Hepatocyte (in vitro differentiated cells): ENCODE measurements at regions not wholly inside any gene's neighbourhood (a gene's known extent, or its start where the extent isn't known, plus 50 kb on each side); places are given as distances from the start of the nearest gene placed in this dataset.

Experiments used
- DNase-seq: peaks from one replicate; pipeline ENCODE4 v3.0.0-alpha.2; 2016; ENCODE audit warnings: low spot score
- H2AFZ ChIP-seq: fragments of 200-600 bp; sonication (generic); 2 replicates; pipeline ENCODE4 v1.6.0; 2016; ENCODE audit warnings: antibody characterized with exemption, mild to moderate bottlenecking
- H3K27ac ChIP-seq: fragments of 200-600 bp; sonication (generic); 2 replicates; pipeline ENCODE4 v1.5.1; 2016; ENCODE audit warnings: mild to moderate bottlenecking
- H3K27me3 ChIP-seq: fragments of 200-600 bp; sonication (generic); 2 replicates; pipeline ENCODE4 v1.6.1; 2016
- H3K36me3 ChIP-seq: fragments of 200-600 bp; sonication (generic); replicated peaks from 2 replicates; pipeline ENCODE4 v1.5.1; 2016; ENCODE audit warnings: low read depth; ENCODE audit not compliant: insufficient read depth
- H3K4me1 ChIP-seq: fragments of 200-600 bp; sonication (generic); 2 replicates; pipeline ENCODE4 v1.5.1; 2016; ENCODE audit warnings: mild to moderate bottlenecking, moderate library complexity; ENCODE audit not compliant: insufficient read depth
- H3K4me2 ChIP-seq: fragments of 200-600 bp; sonication (generic); 2 replicates; pipeline ENCODE4 v1.6.0; 2016
- H3K4me3 ChIP-seq: fragments of 200-600 bp; sonication (generic); 2 replicates; pipeline ENCODE4 v1.5.1; 2016; ENCODE audit warnings: mild to moderate bottlenecking
- H3K79me2 ChIP-seq: fragments of 200-600 bp; sonication (generic); 2 replicates; pipeline ENCODE4 v1.6.0; 2017; ENCODE audit warnings: mild to moderate bottlenecking
- H3K9me2 ChIP-seq: fragments of 200-600 bp; sonication (generic); replicated peaks from 2 replicates; pipeline ENCODE4 v1.6.0; 2017; ENCODE audit warnings: mild to moderate bottlenecking; ENCODE audit not compliant: insufficient read depth
- H3K9me3 ChIP-seq: fragments of 200-600 bp; sonication (generic); 2 replicates; pipeline ENCODE4 v1.5.1; 2016; ENCODE audit warnings: low read depth, mild to moderate bottlenecking
- H4K20me1 ChIP-seq: fragments of 200-600 bp; sonication (generic); 2 replicates; pipeline ENCODE4 v1.6.0; 2016; ENCODE audit warnings: mild to moderate bottlenecking; ENCODE audit not compliant: insufficient read depth, poor library complexity, severe bottlenecking
- EZH2 ChIP-seq: fragments of 200-600 bp; sonication (generic); IDR thresholded peaks from 2 replicates; pipeline ENCODE4 v1.6.1; 2016; ENCODE audit warnings: antibody characterized with exemption, mild to moderate bottlenecking, borderline replicate concordance
- EZH2phosphoT487 ChIP-seq: fragments of 200-600 bp; sonication (generic); IDR thresholded peaks from one replicate; pipeline ENCODE4 v1.6.1; 2018; ENCODE audit warnings: antibody characterized with exemption, mild to moderate bottlenecking, low read depth, moderate library complexity; ENCODE audit not compliant: unreplicated experiment, severe bottlenecking
- WGBS: methylation state at CpG from one replicate; pipeline ENCODE4 v1.1.6; 2016; ENCODE audit warnings: low lambda C conversion rate; ENCODE audit errors: missing lambda C conversion rate; 5-methylcytosine and 5-hydroxymethylcytosine counted together
- TF ChIP-seq, protein P1 (sequence below): fragments of 200-600 bp; sonication (generic); IDR thresholded peaks from 2 replicates; pipeline ENCODE4 v1.5.1; 2016; ENCODE audit warnings: antibody characterized with exemption, mild to moderate bottlenecking; ENCODE audit not compliant: poor library complexity

DNA sequence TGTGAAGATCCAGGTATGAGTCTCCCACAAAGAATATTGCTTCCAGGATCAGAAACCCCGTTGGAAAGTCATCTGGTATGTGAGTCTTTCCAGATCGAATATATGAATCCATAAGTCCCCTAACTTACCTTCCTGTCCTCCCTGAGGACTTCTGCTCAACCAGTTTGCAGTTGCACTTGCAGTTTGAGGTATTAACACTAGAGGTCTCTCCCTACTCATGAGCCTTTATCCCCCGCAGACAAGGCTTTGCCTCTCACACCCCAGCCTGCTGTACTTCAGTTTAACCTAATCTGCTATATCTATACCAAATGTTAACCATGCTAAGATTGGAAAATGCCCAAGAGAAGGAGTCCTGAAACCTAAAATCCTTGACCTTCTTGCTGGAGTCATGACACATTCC lies 135.3 kb upstream of the DEFB112 start:
- Histone ChIP-seq H3K36me3 (no peaks in the 10 kb centered on the region), H3K4me3 (no peak overlapping the region), H3K79me2 (no peaks in the 10 kb centered on the region), H4K20me1 (no peaks in the 10 kb centered on the region), H3K4me1 (no peaks in the 10 kb centered on the region), H3K4me2 (no peak overlapping the region), H3K27me3 (no peaks in the 10 kb centered on the region), H3K9me3 (no peaks in the 10 kb centered on the region), H3K9me2 (no peaks in the 10 kb centered on the region), H3K27ac (no peak overlapping the region), H2AFZ (no peak overlapping the region)
- WGBS: 36% methylated on average over 3 of the region's 3 CpGs
- peak; percentile 11 for DNase-seq
- TF ChIP-seq, protein P1, sequence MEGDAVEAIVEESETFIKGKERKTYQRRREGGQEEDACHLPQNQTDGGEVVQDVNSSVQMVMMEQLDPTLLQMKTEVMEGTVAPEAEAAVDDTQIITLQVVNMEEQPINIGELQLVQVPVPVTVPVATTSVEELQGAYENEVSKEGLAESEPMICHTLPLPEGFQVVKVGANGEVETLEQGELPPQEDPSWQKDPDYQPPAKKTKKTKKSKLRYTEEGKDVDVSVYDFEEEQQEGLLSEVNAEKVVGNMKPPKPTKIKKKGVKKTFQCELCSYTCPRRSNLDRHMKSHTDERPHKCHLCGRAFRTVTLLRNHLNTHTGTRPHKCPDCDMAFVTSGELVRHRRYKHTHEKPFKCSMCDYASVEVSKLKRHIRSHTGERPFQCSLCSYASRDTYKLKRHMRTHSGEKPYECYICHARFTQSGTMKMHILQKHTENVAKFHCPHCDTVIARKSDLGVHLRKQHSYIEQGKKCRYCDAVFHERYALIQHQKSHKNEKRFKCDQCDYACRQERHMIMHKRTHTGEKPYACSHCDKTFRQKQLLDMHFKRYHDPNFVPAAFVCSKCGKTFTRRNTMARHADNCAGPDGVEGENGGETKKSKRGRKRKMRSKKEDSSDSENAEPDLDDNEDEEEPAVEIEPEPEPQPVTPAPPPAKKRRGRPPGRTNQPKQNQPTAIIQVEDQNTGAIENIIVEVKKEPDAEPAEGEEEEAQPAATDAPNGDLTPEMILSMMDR: peak; percentile 26
- no peak for TF ChIP-seq EZH2phosphoT487
- no peak for TF ChIP-seq EZH2

DNA sequence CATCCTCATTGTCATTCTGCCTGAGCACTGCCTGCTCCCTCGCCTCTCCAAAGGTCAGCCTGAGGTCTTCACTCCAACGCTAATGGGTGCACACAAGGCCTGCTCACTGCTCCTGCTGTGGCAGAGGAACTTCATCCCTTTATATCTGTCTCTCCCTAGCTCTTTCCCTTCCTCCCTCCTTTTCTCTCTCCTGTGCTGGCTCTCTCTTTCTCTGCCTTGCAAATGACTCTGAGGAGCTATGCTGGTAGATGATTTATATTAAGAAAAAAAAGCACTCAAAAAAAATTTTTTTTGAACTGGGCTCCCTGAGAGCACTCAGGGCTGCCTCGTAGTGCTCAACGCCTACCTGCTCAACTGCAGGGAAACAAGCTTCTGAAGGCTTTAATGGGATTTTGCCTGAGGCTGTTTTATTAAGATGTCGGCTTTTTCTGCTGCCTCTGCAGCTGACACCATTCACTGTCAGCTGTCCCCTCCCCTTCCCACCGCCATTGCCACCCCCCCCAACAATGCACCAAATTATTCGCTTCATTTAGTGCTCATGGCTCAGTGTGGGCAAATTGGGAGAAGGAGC lies 137.7 kb upstream of the DEFB112 start:
- no peak overlapping the region for H3K4me2 ChIP-seq
- no peaks in the 10 kb centered on the region for H3K9me3 ChIP-seq
- no peak for DNase-seq
- no peaks in the 10 kb centered on the region for H3K36me3 ChIP-seq
- no peaks in the 10 kb centered on the region for H3K4me1 ChIP-seq
- no peak overlapping the region for H3K4me3 ChIP-seq
- H3K9me2 ChIP-seq: no peaks in the 10 kb centered on the region
- H4K20me1 ChIP-seq: no peaks in the 10 kb centered on the region
- H3K27ac ChIP-seq: no peak overlapping the region
- TF ChIP-seq, protein P1: no peak
- TF ChIP-seq EZH2phosphoT487: no peak
- TF ChIP-seq EZH2: no peak
- H3K79me2 ChIP-seq: no peaks in the 10 kb centered on the region
- H2AFZ ChIP-seq: no peak overlapping the region
- 56% methylated on average over 7 of the region's 7 CpGs for WGBS
- H3K27me3 ChIP-seq: no peaks in the 10 kb centered on the region

DNA sequence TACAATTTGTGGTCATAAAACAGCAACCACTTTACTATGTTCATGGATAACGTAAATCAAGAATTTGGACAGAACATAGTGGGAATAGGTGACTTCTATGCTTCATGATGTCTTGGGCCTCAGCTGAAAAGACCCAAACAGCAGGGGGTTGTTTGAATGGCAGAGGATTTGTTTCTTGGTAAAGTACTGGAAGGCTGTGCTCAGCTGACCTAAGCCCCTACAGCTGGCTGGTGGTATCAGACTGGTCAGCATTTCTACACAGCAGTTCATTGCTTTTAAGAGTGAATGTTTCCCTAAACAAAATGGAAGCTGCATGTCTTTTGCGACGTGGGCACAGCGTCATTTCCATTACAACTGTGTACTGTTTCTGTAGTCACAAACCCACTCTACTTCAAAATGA lies 148.5 kb upstream of the DEFB112 start:
- WGBS: 90% methylated on average over 4 of the region's 4 CpGs
- TF ChIP-seq, protein P1: no peak
- no peak for TF ChIP-seq EZH2phosphoT487
- TF ChIP-seq EZH2: no peak
- no peak for DNase-seq
- Histone ChIP-seq H3K4me3 (no peak overlapping the region), H3K27ac (no peak overlapping the region), H3K9me2 (no peaks in the 10 kb centered on the region), H3K4me2 (no peak overlapping the region), H3K36me3 (no peaks in the 10 kb centered on the region), H4K20me1 (no peaks in the 10 kb centered on the region), H2AFZ (no peak overlapping the region), H3K79me2 (no peaks in the 10 kb centered on the region), H3K9me3 (no peaks in the 10 kb centered on the region), H3K27me3 (no peaks in the 10 kb centered on the region), H3K4me1 (no peaks in the 10 kb centered on the region)

DNA sequence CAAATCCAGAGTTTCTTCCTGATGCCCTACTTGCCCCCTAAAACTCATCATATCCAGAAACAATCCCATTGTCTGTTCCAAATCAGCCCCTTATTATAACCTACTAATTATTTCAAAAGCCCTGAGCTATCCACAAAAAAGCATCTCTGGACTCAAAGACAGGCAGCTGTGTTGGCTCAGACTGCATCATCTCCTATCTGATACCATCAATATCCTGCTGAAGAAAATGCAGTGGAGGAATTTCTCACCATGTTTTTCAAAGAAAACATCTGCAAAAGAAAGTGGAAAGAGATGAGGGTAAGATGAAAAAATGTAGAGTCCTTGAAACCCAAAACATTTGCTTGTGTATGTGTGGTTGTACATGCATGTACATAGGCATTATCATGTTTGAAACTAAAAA lies 153.0 kb upstream of the DEFB112 start:
- no peak for DNase-seq
- H3K4me1 ChIP-seq: no peaks in the 10 kb centered on the region
- no peak overlapping the region for H3K27ac ChIP-seq
- no peaks in the 10 kb centered on the region for H3K79me2 ChIP-seq
- no peaks in the 10 kb centered on the region for H3K27me3 ChIP-seq
- H3K36me3 ChIP-seq: no peaks in the 10 kb centered on the region
- H2AFZ ChIP-seq: no peak overlapping the region
- H4K20me1 ChIP-seq: no peaks in the 10 kb centered on the region
- TF ChIP-seq, protein P1: no peak
- TF ChIP-seq EZH2phosphoT487 (no peak), EZH2 (no peak)
- no peaks in the 10 kb centered on the region for H3K9me3 ChIP-seq
- no peak overlapping the region for H3K4me3 ChIP-seq
- no peak overlapping the region for H3K4me2 ChIP-seq
- H3K9me2 ChIP-seq: no peaks in the 10 kb centered on the region
